Heart right ventricle (tissue), 16 donors: ENCODE measurements at regions not wholly inside any gene's neighbourhood (a gene's known extent, or its start where the extent isn't known, plus 50 kb on each side); places are given as distances from the start of the nearest gene placed in this dataset.

Experiments
- ATAC-seq, 8 donors: fragments of 200-7000 bp; cut with Tn5 transposase; one replicate each; pipeline ENCODE4 v1.9.1; 2020; ENCODE audit warnings: mild to moderate bottlenecking in 8 of 8, moderate library complexity in 8 of 8, moderate number of reproducible peaks in 1 of 8
- DNase-seq, 2 donors: peaks; one replicate each; pipeline ENCODE4 v3.0.0-alpha.2; 2020
- H3K27ac ChIP-seq, 10 donors: fragments of 200-600 bp; sonication (generic) in 2 of 10; one replicate each; pipeline versions ENCODE4 v1.5.0 to v1.8.0; 2020 to 2022; ENCODE audit warnings: mild to moderate bottlenecking in 3 of 10
- H3K27me3 ChIP-seq, 7 donors: fragments of 200-600 bp; one replicate each; pipeline ENCODE4 v1.8.0; 2021 to 2022; ENCODE audit warnings: mild to moderate bottlenecking in 2 of 7
- H3K36me3 ChIP-seq, 9 donors: fragments of 200-600 bp; sonication (generic) in 1 of 9; one replicate each; pipeline versions ENCODE4 v1.5.0 to v1.8.0; 2020 to 2022; ENCODE audit warnings: mild to moderate bottlenecking in 2 of 9
- H3K4me1 ChIP-seq, 9 donors: fragments of 200-600 bp; sonication (generic) in 1 of 9; one replicate each; pipeline versions ENCODE4 v1.5.0 to v1.8.0; 2020 to 2022; ENCODE audit warnings: mild to moderate bottlenecking in 4 of 9
- H3K4me3 ChIP-seq, 10 donors: fragments of 200-600 bp; sonication (generic) in 2 of 10; one replicate each; pipeline versions ENCODE4 v1.5.0 to v1.8.0; 2020 to 2022; ENCODE audit warnings: mild to moderate bottlenecking in 7 of 10, moderate library complexity in 2 of 10
- H3K9me3 ChIP-seq, 11 donors: fragments of 200-600 bp in 10 of 11; sonication (generic) in 2 of 11; one replicate each; pipeline versions ENCODE4 v1.5.0 to v1.8.0; 2013 to 2022; ENCODE audit warnings: mild to moderate bottlenecking in 2 of 11, control low read depth in 1 of 11, moderate library complexity in 1 of 11
- WGBS, 2 donors: extraction: QIAGEN DNeasy Blood & Tissue Kit; methylation state at CpG; one replicate each; pipeline ENCODE4 v1.1.7; 2013; ENCODE audit warnings: inconsistent platforms in 1 of 2; 5-methylcytosine and 5-hydroxymethylcytosine counted together
- intact Hi-C, 10 donors: fragments of 100-400 bp; cut with DNase I; formaldehyde crosslinking; loops; one replicate each; pipeline versions ENCODE4 v1.11.1 to v1.14.2; 2022
- TF ChIP-seq, protein P1 (sequence below), 9 donors: fragments of 200-600 bp; sonication (generic) in 2 of 9; IDR thresholded peaks; one replicate each; pipeline versions ENCODE4 v1.5.0 to v1.8.0; 2021 to 2022; ENCODE audit warnings: antibody characterized with exemption in 9 of 9, mild to moderate bottlenecking in 5 of 9, moderate library complexity in 1 of 9
- donor health status: Arrhythmogenic right ventricular cardiomyopathy.
- donor health status: ischemic (EF 13 %, LVEDD 7.1; RV severe dilation, severe dysfunction).
- donor health status: healthy with polysubstance abuse.
- donor health status: DM: no; HTN: yes; CAD: no.
- donor health status: DM: no; HTN: no; CAD: no.
- donor health status: ischemic (EF 25% LVEDD 6.9; RV normal size, moderate dysfunction).
- donor health status: ischemic (EF 25% LVEDD 5.7; RV mildly dilated, moderate dysfunction).
- donor health status: healthy.
- donor health status: DM: yes; HTN: yes; CAD: no.
- donor health status: Ischemic cardiomyopathy.
- donor health status: ischemic (EF 35%, LVEDD 5.7; RV mildly dilated, moderate dysfunction).
- donor health status: nonischemic (EF 11% LVEDD 7.7; RV severe dilation, severe dysfunction).
- donor health status: DM: yes; HTN: yes; CAD: no.
- donor health status: PGD.
- donor health status: ischemic (EF 29% LVEDD 5.4; RV normal size, mild dysfunction).
- donor health status: nonischemic (EF 23%, LVEDD 6.1; RV moderate dilation, normal function).

DNA sequence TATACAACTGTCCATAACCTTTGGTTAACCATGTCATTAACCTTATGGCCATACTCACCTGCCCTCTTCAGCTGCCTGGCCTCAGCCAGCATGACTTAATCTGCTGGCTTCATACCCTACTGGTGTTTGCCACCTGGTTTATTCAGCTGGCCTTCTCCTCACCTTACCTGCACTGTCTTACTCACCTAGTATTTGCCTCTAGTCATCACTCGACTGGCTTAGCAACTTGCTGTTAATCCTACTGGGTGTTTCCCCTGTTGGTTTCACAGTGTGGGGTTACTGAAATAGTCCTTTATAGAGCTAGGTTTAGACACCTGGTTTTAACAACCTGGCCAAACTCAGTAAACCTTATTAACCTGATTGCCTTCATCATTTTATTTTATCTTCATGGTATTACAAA, 96.4 kb downstream of the IL12A start:
- no peak for ATAC-seq
- H3K27ac ChIP-seq: no peak overlapping the region
- intact Hi-C loops: no loop called here
- TF ChIP-seq, protein P1, sequence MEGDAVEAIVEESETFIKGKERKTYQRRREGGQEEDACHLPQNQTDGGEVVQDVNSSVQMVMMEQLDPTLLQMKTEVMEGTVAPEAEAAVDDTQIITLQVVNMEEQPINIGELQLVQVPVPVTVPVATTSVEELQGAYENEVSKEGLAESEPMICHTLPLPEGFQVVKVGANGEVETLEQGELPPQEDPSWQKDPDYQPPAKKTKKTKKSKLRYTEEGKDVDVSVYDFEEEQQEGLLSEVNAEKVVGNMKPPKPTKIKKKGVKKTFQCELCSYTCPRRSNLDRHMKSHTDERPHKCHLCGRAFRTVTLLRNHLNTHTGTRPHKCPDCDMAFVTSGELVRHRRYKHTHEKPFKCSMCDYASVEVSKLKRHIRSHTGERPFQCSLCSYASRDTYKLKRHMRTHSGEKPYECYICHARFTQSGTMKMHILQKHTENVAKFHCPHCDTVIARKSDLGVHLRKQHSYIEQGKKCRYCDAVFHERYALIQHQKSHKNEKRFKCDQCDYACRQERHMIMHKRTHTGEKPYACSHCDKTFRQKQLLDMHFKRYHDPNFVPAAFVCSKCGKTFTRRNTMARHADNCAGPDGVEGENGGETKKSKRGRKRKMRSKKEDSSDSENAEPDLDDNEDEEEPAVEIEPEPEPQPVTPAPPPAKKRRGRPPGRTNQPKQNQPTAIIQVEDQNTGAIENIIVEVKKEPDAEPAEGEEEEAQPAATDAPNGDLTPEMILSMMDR (IDR thresholded peaks at IDR 0.05): no peak
- H3K4me3 ChIP-seq: no peak overlapping the region
- no peaks in the 10 kb centered on the region for H3K36me3 ChIP-seq
- no peaks in the 10 kb centered on the region for H3K27me3 ChIP-seq
- 91 to 95% methylated on average over 1 of the region's 1 CpG for WGBS, 2 donors
- H3K9me3 ChIP-seq: no peaks in the 10 kb centered on the region
- no peaks in the 10 kb centered on the region for H3K4me1 ChIP-seq
- DNase-seq: no peak

DNA sequence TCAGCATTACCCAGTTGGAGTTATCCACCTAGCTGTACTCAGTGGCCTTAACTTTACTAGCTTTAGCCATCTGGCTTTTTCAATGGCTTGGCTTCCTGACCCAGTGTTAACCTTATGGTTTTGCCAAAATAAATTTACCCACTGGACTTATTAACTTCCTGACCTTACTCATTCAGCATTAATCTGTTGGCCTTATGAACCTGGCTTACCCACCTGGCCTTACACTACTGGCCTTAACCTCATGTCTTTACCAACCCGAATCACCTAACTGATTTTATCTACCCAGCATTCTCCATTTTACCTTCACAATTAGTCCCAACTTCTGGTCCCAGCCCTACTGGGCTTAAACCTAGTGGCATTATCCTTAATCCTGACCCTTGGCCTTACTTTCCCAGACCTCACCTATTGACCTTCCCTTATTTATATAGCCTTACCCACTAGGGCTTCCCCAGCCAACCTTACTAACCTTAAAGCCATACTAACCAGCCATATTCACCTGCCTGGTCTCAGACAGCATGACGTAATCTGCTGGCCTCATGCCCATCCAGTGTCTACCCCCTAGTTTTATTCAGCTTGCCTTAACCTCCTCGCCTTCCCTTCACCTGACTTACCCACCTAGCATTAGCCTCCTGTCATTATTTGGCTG, 100.0 kb downstream of the IL12A start:
- Histone ChIP-seq H3K27me3 (no peaks in the 10 kb centered on the region), H3K4me3 (no peak overlapping the region), H3K36me3 (no peaks in the 10 kb centered on the region), H3K9me3 (no peaks in the 10 kb centered on the region), H3K27ac (no peak overlapping the region), H3K4me1 (no peaks in the 10 kb centered on the region)
- no peak for DNase-seq
- TF ChIP-seq, protein P1 (IDR thresholded peaks at IDR 0.05): no peak
- intact Hi-C loops: no loop called here
- ATAC-seq: no peak
- 74 to 95% methylated on average over 3 of the region's 3 CpGs for WGBS, 2 donors

DNA sequence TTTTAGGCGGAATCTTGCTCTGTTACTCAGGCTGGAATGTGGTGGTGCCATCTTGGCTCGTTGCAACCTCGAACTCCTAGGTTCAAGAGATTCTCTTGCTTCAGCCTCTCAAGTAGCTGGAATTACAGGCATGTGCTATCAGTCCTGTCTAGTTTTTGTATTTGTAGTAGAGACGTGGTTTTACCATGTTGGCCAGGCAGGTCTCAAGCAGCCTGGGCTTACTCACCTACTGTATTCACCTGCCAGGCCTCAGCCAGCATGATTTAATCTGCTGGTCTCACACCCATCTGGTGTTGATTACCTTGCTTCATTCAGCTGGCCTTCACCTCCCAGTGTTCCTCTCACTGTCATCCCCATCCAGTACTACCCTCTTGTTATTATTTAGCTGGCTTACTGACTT, 102.0 kb downstream of the IL12A start:
- no peaks in the 10 kb centered on the region for H3K9me3 ChIP-seq
- H3K4me1 ChIP-seq: no peaks in the 10 kb centered on the region
- TF ChIP-seq, protein P1 (IDR thresholded peaks at IDR 0.05): no peak
- no peaks in the 10 kb centered on the region for H3K27me3 ChIP-seq
- H3K4me3 ChIP-seq: no peak overlapping the region
- no peak overlapping the region for H3K27ac ChIP-seq
- ATAC-seq (no peak), DNase-seq (no peak)
- intact Hi-C loops: no loop called here
- no peaks in the 10 kb centered on the region for H3K36me3 ChIP-seq
- 90 to 95% methylated on average over 4 of the region's 4 CpGs for WGBS, 2 donors

DNA sequence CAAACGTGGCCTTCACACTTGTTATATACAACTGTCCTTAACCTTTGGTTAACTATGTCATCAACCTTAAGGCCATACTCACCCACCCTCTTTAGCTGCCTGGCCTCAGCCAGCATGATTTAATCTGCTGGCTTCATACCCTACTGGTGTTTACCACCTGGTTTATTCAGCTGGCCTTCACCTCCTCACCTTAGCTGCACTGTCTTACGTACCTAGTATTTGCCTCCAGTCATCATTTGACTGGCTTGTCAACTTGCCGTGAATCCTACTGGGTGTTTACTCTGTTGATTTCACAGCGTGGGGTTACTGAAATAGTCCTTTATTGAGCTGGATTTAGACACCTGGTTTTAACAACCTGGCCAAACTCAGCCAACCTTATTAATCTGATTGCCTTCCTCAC, 102.8 kb downstream of the IL12A start:
- H3K4me3 ChIP-seq: no peak overlapping the region
- no peaks in the 10 kb centered on the region for H3K4me1 ChIP-seq
- H3K9me3 ChIP-seq: no peaks in the 10 kb centered on the region
- no peaks in the 10 kb centered on the region for H3K36me3 ChIP-seq
- ATAC-seq: no peak
- TF ChIP-seq, protein P1 (IDR thresholded peaks at IDR 0.05): no peak
- DNase-seq: no peak
- H3K27ac ChIP-seq: no peak overlapping the region
- 92 to 93% methylated on average over 4 of the region's 4 CpGs for WGBS, 2 donors
- H3K27me3 ChIP-seq: no peaks in the 10 kb centered on the region
- intact Hi-C loops: no loop called here
